ENCODE measurements at regions not wholly inside any gene's neighbourhood (a gene's known extent, or its start where the extent isn't known, plus 50 kb on each side); places are given as distances from the start of the nearest gene placed in this dataset.

GRCh38 chr1:30037251-30038118 lies 685.9 kb downstream of the MATN1 start:
- no peak for DNase-seq

DNA sequence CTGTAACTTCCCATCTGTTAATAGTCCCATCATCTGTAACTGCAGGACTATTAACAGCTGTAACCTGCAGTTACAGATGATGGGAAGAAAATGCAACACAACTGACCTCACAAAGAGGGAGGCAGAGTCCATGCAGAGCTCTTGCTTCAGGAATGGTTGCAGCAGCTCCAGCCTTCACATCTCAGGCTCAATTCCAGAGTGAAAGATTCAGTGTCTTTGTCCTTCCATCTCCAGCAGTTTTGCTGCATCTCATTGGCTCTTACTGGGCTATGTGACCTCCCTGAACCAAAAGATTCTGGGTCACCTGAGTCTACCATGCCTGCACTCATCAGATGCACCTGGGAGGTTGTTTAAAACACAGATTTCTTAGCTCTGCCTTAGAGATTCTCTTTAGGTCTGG lies 686.7 kb downstream of the MATN1 start:
- no peak for DNase-seq

GRCh38 chr1:30036229-30036547 lies 687.2 kb downstream of the MATN1 start:
- no peak for DNase-seq

GRCh38 chr1:30035522-30036228 lies 687.7 kb downstream of the MATN1 start:
- DNase-seq, result no peak

GRCh38 chr1:30034627-30035521 lies 688.5 kb downstream of the MATN1 start:
- no peak for DNase-seq

DNA sequence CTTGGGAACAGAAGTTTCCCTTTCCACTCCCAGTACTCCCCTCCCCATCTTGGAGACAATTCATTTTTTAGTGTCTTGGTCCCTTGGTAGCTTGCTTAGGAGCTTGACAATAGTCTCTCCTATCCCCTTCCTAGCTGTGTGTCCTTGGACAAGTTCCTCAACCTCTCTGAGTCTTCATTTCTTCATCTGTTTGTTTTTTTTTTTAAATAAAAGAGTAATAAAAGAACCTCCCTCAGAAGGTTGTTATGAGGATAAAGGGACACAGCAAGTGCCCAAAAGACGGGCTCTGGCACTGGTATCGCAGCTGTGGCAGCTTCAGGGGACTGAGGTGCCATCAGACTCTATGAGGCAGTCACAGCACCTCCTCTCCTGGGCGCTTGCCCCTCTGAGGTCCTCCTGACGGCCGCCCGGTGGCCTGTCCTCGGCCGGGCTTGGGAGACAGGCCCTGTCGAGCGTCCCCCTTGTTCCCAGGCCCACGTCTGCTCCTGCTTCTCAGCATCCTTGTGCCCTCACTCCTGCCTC lies 689.2 kb downstream of the MATN1 start:
- no peak for DNase-seq

- DNase-seq, result no peak
These were observed 689.9 kb downstream of the MATN1 start for GRCh38 chr1:30033256-30034104.

- DNase-seq, result no peak
These were observed 691.1 kb downstream of the MATN1 start for GRCh38 chr1:30032302-30032701.

DNA sequence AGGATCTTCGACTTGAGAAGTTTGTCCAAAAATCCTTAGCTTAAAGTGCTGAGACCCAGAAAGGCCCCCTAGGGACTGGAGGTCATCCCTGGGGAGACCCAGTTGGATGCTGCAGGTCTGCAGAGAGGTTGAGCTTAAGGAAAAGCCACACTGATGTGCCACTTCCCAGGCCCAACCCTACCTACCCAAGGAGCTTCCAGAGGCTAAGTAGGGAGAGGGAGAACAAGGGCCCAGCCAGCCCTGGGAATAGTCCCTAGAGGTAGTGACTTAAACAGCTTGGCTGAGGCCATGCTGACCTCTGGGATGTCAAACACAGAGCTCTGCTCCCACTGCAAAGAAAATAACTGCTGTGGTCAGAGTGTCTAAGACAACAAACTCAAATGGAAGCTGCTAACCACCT lies 693.7 kb downstream of the MATN1 start:
- no peak for DNase-seq

- no peak for DNase-seq
These were observed 694.4 kb downstream of the MATN1 start for GRCh38 chr1:30028939-30029338.

GRCh38 chr1:30028283-30028682 lies 695.1 kb downstream of the MATN1 start:
- no peak for DNase-seq

DNA sequence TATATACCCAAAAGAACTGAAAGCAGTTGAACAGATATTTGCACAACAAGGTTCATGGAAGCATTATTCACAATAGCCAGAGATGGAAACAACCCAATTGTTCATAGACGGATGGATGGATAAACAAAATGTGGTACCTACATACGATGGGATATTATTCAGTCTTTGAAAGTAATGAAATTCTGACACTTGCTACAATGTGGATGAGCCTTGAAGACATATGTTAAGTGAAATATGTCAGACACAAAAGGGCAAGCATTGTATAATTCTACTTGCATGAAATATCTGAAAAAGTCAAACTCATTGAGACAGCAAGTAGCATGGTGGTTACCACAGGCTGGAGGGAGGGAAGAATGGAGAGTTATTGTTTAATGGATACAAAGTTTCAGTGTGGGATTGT lies 696.1 kb downstream of the MATN1 start:
- no peak for DNase-seq

DNA sequence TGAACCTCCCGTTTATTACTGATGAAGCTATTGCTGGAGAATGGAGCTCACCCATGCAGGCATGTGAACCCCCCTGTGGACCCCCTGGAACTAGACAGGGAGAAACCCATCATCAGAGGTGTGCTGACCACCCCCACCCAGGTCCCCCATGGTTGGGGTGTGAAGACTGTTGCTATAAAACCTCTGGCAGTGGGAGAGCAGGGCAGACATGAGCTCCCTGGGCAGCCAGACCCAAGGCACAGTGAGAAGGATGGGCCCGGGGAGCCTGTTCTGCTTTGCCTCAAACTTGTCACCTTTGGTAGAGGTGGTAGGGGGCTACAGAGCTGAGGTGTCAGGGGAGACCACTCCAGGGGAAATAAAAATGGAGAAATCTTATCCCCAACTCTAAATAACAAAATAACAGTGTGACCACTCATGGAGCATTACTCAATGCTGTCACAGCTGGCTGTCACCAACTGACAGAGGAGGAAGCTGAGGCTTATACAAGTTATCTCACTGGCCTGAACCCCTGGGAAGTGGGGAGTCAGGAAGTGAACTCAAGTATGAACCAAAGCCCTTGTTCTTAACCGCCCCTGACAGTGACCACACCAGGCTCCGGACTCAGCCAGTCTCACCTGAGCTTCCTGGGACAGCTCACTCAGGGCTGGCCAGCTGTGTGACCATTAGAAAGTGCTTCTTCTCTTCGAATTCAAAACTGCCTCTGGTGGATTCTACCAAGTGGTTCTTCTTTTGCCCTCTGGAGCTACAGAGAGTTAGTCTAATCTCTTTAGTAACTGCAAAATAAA lies 698.8 kb downstream of the MATN1 start:
- DNase-seq, result no peak

DNA sequence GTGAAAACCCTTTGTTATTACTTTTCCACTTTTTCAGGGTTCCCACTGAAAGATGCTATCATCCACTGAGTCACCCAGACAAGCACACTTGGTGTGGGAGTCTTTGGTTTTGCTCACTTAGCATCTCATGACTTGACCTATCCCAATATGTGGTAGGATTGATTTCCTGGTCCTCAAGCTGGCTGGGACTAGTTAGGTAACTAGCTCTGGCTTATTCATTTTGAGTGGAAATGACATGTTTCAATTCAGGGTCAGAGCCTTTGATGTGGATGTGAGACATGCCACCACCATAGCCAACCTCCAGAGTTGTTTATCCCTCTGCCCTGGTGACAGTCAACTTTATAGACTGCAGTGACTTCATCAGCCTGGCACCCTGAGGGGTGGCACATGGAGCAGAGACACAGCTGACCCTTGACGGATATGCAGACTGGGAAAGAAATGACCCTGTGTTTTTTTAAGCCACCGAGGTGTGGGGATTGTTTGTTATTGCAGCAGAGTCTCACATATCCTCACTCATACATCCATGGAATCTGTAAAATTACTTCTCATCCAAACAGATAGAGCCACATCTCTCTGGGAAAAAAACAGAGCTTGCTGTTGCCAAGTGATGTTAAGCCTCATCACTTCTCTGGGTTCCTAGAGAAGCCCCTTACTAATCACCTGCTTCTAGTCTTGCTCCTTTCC lies 699.9 kb downstream of the MATN1 start:
- DNase-seq, result no peak

DNA sequence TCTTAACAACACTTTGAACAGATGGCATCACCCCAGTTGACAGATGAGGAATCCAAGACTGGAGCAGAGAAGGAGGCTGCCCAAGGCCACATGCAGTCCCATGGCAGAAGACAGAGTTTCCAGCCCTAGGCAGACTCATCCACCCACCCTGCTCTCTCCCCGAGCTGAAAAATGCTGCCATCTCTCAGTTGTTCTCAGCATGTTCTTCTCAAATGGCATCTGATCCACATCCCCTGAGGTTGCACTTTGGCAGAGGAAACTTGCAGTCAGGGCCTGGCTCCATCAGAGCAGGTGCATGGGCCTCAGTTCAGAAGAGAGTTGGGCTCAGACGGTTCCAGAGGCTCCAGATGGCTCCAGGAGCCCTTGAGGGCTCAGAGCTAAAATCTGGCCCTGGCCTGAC lies 709.4 kb downstream of the MATN1 start:
- no peak for DNase-seq

- no peak for DNase-seq
These were observed 710.6 kb downstream of the MATN1 start for GRCh38 chr1:30012455-30013440.

- no peak for DNase-seq
These were observed 711.4 kb downstream of the MATN1 start for GRCh38 chr1:30011970-30012369.

DNA sequence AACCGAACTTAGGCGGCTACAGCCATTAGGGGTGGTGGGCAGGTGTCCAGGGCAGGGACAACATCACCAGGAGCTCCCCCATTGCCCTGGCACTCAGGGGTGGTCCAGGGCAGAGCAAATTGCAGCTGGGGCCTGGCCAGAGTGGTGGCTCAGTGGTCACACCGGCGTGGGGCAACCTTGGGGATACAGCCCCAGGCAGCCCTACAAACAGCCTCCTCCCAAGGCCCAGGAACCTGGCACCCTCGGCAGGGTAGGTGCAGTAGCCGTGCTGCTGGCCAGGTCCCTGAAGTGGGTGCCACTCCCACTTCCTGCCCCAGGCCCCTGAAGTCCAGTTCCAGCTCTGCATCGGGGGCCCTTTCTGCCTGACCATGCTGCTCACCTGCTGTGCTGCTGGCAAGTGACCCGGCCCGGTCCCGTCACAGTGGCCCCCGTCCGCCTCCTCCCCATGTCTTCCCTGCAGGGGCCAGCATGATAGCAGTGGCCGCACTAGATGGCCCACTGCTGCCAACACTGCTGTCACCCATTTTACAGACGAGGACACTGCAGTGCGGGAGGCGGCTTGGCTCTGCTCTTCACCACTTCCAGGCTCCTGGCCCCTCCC lies 712.8 kb downstream of the MATN1 start:
- DNase-seq, result no peak

DNA sequence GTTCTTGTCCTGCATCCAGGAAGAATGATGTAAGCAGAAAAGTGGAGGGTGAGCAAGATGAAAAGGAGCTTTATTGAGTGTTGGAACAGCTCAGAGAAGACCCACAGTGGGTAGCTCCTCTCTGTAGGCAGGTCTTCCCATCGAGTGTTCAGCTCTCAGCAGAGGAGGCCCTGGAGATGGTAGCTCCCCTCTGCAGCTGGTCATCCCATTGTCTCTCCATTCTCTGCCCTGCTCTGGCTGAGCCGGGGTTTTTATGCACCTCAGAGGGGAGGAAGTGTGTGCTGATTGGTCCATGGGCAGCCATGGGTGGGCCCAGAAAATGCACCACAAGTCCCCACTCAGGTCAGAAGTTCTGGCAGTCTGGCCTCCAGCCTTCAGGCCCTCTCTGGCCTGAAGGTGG lies 713.7 kb downstream of the MATN1 start:
- DNase-seq, result no peak

Measured in GDM1 (cell line).